Inferior parietal cortex (tissue), 1 donor: ENCODE measurements at regions not wholly inside any gene's neighbourhood (a gene's known extent, or its start where the extent isn't known, plus 50 kb on each side); places are given as distances from the start of the nearest gene placed in this dataset.
A peak's percentile ranks its signal among the peaks of the same experiment; 100 is the strongest.

Experiments
- DNase-seq: peaks from one replicate; pipeline ENCODE4 v3.0.0-alpha.2; 2016; ENCODE audit errors: extremely low spot score

DNA sequence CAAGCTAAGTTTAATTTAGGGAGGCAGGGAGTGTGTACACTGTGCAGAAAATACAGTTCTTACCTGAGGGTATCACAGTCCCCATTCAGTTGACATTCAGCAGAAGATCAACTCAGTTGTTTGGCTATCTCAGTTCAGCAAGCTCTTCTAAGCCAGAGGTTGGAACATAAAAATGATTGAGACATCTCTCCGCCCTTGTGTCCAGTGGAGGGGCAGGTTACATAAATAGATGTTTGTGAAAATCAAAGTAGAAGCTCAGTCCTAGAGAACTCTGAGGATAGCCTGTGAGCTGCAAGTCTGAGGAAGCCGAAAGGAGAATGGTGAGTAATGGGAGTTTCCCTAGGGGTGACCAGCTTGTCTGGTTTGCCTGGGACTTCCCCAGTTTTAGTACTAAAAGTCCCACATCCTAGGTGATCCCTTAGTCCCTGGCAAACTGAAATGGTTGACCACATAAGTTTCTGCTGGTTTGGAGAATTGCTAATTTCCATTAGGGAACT is 251.4 kb upstream of the ATP2B1 start:
- DNase-seq: no peak

DNA sequence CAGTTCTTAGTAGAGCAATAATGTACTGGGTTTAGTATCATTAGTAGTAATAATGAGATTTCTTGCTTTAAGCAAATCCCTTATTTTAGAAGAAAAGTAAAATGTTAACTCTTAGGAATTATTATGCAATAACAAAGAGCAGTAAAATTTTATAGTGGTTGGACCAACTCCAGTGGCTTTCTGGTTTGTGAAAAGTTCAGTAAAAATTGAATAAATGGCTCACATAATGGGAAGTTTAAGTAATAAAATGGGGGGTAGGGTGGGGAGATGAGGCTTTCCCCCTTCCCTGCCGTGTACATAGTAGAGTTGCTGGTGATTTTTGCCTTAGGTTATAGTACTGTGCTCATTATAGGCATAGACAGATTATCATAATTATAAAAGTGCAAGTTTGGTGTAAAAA is 250.5 kb upstream of the ATP2B1 start:
- DNase-seq: no peak

DNA sequence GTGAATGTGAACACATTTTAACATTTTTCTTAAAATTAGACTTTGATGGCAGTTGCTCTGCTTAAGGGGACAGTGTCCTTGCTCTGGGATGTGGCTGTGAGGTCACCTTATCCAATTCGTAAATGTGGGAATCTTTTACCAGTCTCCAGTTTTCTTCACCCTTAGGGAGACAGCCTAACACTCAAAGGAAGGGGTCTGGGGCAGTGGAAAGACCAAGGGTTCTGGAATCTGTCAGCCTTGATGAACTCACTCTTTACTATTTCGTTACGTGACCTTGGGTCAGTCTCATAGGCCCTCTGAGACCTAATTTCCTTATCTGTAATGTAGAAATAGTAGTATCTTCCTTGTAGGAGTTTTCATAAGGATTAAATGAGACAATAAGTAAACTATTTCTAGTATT is 245.6 kb upstream of the ATP2B1 start:
- no peak for DNase-seq

DNA sequence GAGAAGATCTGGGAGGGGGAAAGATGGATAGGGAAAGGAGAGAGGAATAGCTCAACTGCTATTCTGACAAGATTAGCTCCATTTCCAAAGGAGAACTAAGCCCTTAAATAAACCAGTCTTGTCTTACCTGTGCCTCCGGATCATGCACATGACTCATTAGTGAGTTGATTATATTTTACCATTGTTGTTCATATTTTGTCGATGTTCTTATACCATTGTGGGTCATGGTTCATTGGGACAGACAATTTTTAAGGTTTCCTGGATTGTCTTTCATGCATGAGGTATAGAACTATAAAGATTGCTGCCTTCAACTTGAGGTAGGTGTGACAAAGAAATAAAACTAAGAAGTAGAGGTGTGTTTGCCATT is 243.0 kb upstream of the ATP2B1 start:
- DNase-seq: no peak

DNA sequence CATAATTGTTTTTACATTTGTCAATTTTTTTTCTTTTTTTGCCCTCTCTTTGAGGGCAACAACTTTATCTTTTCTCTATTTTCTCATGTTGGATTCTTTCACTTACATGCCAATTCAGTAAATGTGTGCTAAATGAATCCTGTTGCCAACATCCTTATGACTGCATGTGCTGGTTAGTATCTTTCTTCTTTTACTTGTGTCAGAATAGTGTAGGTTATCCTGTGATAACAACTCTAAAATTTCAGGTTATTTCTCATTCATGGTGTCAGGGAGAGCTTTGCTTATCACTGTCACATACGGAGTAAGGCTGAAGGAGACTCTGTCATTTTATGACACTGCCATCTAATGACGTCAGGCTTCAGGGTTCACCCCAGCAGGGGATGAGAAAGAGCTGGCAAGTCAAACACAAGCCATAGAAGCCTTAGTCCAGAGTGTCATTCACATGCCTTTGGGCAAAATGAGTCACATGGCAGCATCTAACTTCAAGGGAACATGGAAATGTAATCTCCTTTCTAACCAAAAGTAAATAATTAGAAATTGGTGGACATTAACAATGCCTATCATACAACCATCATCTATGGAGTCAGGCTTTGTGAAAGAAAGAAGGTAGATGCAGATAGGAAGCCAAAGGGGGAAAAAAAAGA is 242.5 kb upstream of the ATP2B1 start:
- DNase-seq: no peak

DNA sequence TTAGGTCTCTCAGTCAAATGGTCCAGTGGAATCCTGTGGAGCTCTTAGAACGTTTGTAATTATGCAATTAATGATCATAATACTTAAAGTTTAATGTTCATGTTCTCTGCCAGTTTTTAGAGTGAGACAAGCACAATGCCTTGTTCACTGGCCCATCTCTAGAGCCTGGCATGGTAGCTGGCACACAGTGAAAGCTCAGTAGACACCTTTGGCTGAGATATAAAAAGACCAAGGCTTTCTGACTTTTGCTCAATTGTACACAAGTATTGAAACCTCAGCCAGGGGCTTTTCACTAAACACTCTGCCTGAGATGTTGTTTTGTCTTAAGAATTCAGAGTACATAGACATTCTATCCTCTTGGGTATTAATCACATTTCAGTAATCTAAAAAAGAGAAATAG is 241.8 kb upstream of the ATP2B1 start:
- no peak for DNase-seq

DNA sequence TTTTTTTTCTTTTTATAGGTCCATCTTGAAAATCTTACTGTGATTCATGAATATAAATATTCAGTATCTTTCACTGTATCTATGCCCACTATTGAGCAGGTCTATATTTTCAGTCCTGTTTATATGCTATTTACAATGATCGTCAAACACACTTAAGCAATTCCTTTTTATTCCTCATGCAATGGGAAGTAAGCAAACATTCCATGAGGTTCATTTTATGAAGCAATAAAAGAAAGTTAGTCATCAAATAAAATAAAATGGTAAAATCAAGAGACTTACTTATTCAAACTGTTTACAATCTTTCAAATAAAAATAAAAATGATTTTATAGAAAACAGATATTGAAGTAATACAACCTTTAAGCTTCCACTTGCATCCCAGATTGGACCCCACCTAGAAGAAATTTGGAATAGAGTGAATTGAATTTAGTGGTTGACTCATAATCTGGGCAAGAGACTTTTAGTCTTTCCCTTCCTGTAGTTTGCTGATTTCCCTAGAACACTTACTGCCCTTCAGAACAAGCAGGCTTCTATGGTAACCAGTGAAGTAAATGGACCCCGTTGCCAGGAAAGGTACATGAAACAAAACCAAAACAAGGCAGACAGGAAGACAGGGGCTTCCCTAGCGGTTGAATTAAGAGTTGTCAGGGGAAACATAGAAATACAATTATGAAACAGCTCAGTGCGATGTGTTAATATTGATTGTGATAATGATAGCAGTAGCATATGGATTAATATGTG is 241.0 kb upstream of the ATP2B1 start:
- DNase-seq: no peak

DNA sequence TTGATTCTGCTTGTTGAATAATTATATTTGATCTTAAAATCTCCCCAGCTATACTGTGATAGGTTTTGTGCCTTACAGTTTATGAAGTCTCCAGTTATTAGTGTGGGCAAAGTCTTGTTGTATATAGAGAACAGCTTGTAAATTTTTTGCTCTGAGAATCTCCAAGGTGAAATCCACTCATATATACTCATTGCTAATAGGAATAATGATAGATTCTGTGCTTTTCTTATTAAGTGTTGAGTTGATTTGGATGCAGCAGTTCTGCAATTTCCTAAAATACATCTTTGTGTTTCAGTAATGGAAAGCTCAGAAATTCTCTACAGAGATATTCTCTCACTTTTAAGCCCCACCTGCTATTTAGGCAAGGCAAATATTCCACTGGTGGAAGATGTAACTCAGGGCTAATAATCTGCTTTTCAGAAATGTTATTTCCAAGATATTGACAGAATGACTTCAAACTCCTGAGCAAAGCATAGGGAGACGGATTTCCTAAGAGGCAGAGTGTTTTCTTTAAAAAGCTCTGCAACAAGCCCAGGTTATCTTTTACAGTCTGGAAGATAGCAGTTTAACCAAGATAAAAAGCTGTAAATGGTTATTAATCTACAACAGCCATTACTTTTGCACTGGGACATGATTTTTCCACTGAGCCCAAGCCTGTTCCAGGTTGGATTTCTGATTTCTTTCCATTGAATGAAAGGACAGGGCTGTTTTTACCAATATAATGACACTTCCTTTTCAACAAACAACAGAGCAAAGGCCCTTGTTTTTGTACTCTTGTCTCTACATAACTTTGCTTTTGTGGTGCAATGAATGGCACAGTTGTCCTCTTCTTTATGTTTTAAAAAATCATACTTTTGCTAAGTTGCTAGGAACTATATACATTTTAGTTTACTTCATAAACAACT is 239.9 kb upstream of the ATP2B1 start:
- no peak for DNase-seq

DNA sequence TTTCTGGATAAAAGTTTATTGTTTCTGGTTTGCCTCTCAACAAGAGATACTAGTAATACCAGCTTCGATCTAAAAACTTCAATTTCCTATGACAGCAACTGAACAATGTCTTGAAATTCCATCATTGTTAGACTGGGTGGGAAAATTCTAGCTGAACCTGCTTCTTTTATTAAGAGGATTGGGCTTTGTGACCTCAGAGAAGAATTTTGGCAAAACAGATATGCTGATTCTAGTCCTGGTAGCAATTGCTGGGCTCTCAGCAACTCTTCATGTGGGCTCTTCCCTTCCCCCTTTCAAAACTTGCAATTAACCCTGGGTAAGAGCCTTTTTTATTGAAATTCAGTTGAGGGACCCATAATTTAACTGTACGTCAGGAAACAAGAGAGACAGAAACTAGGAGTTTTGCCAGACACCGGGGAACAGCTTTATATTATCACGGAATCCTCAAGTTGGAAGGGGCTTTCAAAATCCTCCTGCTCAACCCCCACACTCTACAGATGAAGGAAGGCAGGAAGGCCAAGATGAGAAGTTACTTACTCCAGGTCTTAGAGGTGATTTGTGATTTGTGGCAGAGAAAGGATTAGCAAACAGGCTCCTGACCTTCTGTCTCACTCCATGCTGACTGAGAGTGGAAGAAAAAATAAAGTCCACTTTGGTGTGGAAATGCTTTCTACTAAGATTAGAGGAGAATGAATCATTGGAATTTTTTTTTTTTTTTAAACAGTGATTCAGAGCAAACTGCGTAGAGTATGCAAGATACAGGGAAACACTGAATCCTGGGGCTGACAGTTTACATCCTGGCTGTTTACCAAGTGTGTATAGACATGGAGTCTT is 239.0 kb upstream of the ATP2B1 start:
- DNase-seq: peak; percentile 37

DNA sequence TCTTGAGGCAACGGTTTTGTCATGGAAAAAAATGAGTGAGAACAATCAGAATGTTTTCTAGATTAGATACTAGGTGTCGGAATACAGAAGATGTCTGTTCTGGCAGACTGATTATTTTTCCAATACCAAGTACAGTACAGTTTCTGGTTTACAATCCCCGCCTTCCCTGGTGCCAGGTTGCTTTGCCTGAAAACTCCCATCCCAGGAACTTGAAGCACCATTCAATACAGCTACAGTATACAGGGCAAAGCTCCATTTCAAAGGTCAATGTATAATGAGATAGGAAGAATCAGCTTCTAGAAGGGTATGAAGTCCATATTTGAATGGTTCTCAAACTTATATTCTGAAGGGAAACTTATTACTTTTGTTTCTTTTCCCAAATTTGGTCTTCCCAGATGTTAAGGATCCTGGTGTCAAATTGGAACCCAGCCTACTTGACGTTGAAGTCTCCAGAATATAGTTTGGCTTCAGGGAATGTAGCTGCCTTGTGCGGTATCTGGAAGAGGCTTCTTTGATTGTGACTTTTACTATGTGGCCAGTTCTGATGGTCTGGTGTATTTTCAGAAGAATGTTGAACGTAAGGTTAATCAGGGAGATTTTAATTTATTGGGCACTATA is 238.0 kb upstream of the ATP2B1 start:
- DNase-seq: no peak

DNA sequence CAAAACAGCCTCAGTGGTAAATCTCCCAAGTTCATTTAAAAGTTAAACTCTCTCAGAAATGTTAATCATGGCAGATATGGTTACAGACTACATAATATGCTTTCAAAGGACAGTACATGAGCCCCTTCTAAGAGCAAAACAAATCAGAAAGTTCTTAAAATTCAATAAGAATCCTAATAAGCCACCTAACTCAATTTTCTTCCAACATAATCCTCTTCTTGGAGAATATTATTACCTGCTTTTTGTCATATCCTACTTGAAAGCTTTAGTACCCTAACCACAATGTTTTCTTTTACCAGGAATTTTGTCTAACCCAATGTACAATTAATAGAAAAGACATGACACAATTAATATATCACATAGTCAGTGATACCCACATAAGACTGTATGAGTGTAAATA is 236.5 kb upstream of the ATP2B1 start:
- no peak for DNase-seq

DNA sequence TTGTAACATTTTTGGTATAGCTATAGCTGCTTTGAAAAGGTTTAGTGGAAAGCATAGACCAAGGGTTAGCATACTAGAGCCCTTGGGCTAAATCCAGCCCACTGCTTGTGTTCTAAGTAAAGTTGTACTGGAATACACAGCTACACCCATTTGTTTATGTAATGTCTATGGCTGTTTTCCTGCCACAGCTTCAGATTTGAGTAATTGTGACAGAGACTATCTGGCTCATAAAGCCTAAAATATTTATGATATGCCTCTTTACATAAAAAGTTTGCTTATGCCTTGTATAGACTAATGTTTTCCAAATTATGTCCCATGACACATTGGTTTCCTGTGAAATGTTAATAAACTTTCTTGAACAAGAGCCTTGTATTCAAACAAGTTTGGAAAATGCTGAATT is 234.8 kb upstream of the ATP2B1 start:
- DNase-seq: no peak

DNA sequence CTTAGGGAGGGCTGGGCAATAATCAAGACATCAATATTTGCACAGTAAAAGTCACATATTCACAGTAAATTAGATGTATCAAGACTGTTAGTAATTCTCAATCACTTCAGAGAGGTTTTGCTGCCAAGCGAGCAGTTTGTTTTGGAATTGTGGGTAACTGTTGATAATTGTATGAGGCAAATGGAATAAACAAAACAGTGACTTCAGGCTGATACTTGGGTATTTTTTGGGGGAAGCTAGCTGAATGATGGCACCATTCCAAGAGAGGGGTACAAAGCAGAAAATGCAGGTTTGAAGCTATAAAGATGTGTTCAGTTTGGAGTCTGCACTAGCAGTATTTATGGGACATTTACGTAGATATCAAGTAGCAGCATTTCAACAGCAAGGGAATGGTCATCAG is 232.8 kb upstream of the ATP2B1 start:
- no peak for DNase-seq

DNA sequence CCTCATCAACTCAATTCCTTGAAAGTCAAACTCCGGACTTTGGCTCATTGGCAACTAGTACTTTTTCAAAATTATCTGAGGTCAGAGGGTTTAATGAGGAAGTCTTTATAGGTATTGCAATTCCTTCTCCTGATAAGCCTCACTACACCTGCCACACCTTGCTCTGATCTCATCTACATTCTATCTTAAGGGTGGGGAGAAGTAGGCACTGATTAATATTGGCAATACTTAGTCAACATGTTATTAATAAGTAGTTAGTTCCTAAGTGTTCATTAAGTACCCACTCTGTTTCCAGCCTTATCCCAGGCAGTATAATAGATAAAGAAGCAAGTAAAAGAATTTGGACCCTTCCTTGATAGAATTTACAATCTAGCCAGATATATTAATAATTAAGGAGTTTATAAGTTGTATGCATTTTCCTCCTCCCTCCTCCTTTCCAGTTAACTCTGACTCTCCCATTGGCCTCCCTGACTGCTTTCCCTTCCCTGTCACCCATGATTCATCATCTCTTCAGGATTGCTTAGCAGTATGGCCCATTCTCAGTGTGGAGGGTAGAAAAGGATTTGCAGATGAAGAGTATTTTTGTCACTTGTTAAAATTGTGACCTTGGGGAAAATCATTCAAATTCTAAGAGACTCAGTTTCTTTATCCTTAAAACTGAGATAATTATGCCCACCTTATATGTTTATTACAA is 231.0 kb upstream of the ATP2B1 start:
- no peak for DNase-seq

DNA sequence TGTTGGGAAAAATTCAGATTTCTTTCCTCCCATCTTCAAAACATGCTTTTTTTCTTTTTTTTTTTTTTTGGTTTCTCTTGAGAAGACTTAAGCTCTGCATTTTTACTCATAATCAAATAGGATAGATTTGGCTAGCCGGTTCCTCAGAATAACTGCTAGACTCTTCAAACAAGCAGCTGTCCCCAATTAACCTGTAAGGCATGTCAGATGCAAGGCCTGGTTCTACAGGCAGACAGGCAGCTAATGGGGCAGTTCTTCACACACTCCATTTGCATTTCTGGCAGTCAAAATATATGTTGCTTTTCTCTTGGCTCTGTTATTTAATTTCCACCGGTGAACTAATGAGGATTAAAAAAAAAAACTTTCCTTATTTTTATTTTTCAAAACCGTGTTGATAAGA is 228.0 kb upstream of the ATP2B1 start:
- DNase-seq: no peak

DNA sequence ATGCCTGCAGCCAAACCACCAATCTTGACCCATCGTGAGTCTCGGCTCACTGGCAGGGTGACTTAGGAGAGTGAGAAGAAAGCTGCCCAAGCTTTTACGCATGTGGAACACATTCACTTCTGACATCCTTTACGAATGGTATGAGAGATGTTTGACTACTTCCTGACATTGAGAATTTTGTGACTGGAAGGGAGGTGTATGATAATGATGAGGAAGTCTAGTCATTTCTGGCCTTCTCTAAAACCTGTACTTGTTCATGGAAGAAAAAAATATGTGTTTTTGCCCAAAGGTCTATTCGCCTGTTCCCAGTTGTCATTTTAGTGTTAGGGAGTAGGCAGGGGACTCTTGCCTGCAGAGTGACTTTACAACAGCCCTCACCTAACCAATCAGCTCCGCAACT is 227.2 kb upstream of the ATP2B1 start:
- DNase-seq: no peak

DNA sequence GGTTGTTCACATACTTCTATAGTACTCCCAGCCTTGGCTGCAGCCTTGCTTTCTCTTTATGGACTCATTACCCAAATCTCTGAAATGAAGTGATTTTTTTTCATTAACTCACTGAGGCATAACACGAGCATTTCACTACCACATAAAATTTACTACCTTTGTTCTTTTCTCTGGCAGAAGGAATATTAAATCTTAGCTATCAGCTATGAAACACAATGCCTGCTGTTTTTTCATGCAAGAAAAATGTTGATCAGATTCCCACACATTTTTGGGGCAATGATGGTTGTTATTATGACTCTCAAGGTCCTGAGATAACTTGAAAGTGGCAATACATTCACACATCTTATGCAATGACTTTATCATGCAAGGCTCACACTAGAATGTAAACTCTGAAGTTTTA is 225.3 kb upstream of the ATP2B1 start:
- DNase-seq: no peak

DNA sequence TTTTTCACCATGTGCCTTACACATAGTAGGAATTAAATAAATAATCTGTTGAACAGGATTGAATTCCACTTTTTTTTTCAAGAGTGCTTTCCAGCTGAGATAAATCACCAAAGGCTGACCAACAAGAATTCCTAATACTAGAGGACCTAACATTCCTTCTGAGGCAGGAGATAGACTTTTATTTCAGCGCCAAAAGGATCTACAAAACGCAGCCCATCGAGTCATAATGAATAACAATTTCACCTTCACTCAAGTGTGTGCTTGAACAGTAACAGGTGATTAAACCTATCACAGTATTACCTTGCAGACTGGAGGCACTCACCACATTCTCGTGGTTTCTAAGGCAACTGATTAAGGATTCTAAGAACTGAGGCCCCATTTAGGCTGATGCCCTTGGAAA is 224.3 kb upstream of the ATP2B1 start:
- no peak for DNase-seq

DNA sequence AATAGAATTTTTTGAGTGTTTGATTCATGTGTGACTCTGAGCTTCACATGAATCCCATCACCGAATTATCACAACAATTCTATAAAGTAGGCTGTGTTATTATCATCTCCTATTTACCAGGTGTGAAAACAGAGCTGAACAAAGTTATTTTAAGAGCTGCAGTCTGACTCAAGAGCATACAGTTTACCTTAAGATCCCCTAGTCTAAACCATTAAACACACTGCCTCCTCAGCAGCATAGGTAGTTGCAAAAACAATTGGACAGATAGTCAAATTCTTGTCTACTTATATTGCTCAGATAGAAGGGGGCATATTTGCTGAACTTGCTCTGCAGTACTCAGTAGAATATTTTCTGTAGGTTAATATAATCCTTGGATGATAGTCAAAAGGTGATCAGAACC is 219.8 kb upstream of the ATP2B1 start:
- no peak for DNase-seq

DNA sequence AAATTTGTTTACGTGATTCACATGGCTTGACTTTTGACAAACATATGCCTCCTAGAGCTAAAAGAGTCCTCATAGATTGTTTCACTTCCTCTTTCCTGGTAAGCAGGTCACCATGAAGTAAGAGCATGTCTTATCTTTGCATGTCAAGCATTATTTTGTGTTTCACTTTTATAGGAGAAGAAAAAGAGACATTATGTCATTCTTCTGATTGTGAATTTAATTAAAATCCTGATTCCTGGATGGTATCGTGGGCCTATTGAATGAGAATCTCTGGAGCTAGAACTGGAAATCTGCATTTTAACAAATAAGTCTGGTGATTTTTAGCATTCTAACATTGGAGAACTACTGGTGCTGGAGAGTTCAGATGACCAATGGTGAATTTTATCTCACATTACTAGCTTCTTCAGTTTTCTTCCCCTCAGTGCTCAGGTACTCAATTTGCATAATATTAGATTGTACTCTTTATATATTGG is 218.6 kb upstream of the ATP2B1 start:
- DNase-seq: no peak

DNA sequence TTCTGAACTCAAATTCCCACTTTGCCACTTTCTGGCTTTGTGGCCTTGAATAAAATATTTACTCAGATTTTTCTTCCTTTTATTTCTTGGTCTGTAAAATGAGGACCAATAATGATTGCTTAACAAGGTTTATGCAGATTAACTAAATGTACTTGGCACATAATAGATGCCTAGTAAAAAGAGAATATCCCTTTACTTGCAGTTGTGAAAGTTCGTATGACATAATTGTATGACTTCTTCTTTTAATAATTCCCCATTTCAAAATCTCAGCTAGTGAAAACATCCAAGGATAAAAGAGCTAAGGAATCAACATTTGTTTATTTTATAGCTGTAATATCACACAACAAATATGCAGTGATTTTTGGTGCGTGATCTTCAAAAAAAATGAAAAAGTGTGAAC is 215.6 kb upstream of the ATP2B1 start:
- no peak for DNase-seq
